Keratinocyte (primary cell): ENCODE measurements at regions not wholly inside any gene's neighbourhood (a gene's known extent, or its start where the extent isn't known, plus 50 kb on each side); places are given as distances from the start of the nearest gene placed in this dataset.

Experiments used
- DNase-seq: peaks from one replicate; pipeline ENCODE4 v3.0.0-alpha.2; 2011; ENCODE audit warnings: low read depth, missing footprints, low spot score
- FAIRE-seq: peaks from 2 replicates; lab custom pipeline; 2011; peaks lifted over from hg19 to GRCh38; lab: Jason Lieb, UNC
- H2AFZ ChIP-seq: 2 replicates; pipeline ENCODE4 v1.6.0; 2012; ENCODE audit warnings: low read length, control low read depth, inconsistent platforms; ENCODE audit not compliant: control insufficient read depth
- H3K27ac ChIP-seq: 2 replicates; pipeline ENCODE4 v1.5.1; 2011; ENCODE audit warnings: low read length; ENCODE audit not compliant: control insufficient read depth, insufficient read depth
- H3K27me3 ChIP-seq: 3 replicates; pipeline ENCODE4 v1.6.0; 2011; ENCODE audit warnings: low read length; ENCODE audit not compliant: control insufficient read depth, insufficient read depth; ENCODE audit errors: extremely low read depth
- H3K36me3 ChIP-seq, 2 experiments: 2 replicates in 1 of 2; 3 replicates in 1 of 2; pipeline ENCODE4 v1.5.1; 2011; ENCODE audit warnings: low read length in 2 of 2, mild to moderate bottlenecking in 1 of 2; ENCODE audit not compliant: control insufficient read depth in 2 of 2, insufficient read depth in 2 of 2; ENCODE audit errors: extremely low read depth in 1 of 2
- H3K4me1 ChIP-seq: 3 replicates; pipeline ENCODE4 v1.5.1; 2011; ENCODE audit warnings: low read length; ENCODE audit not compliant: control insufficient read depth, insufficient read depth; ENCODE audit errors: extremely low read depth
- H3K4me2 ChIP-seq: 3 replicates; pipeline ENCODE4 v1.6.0; 2011; ENCODE audit warnings: low read depth, low read length; ENCODE audit not compliant: control insufficient read depth, insufficient read depth; ENCODE audit errors: extremely low read depth
- H3K4me3 ChIP-seq, 3 experiments: fragments of 200-600 bp in 1 of 3; sonication (generic) in 1 of 3; 2 replicates in 2 of 3; 3 replicates in 1 of 3; pipeline ENCODE4 v1.5.1; 2011 to 2016; ENCODE audit warnings: low read length in 3 of 3, mild to moderate bottlenecking in 3 of 3, control low read depth in 2 of 3, inconsistent platforms in 1 of 3, low read depth in 1 of 3, mixed read lengths in 1 of 3, mixed run types in 1 of 3, moderate library complexity in 1 of 3; ENCODE audit not compliant: control insufficient read depth in 2 of 3, insufficient read depth in 2 of 3; ENCODE audit errors: extremely low read depth in 1 of 3
- H3K79me2 ChIP-seq: 2 replicates; pipeline ENCODE4 v1.6.0; 2012; ENCODE audit warnings: low read length; ENCODE audit not compliant: control insufficient read depth, insufficient read depth
- H3K9ac ChIP-seq: 3 replicates; pipeline ENCODE4 v1.6.0; 2011; ENCODE audit warnings: low read length; ENCODE audit not compliant: control insufficient read depth, insufficient read depth; ENCODE audit errors: extremely low read depth
- H3K9me1 ChIP-seq: 3 replicates; pipeline ENCODE4 v1.6.0; 2011; ENCODE audit warnings: low read length; ENCODE audit not compliant: control insufficient read depth, insufficient read depth; ENCODE audit errors: extremely low read depth
- H3K9me3 ChIP-seq: 2 replicates; pipeline ENCODE4 v1.5.1; 2012; ENCODE audit warnings: low read depth, low read length; ENCODE audit not compliant: control insufficient read depth
- H4K20me1 ChIP-seq: 3 replicates; pipeline ENCODE4 v1.6.0; 2011; ENCODE audit warnings: low read length; ENCODE audit not compliant: control insufficient read depth, insufficient read depth; ENCODE audit errors: extremely low read depth
- CTCF ChIP-seq, 3 experiments: IDR thresholded peaks in 1 of 3; conservative IDR thresholded peaks in 1 of 3; optimal IDR thresholded peaks in 1 of 3; 2 replicates in 2 of 3; 3 replicates in 1 of 3; pipeline versions ENCODE3 to v1.5.1; 2011; ENCODE audit warnings: low read length in 3 of 3, mild to moderate bottlenecking in 3 of 3, moderate library complexity in 2 of 3, control low read depth in 1 of 3, inconsistent platforms in 1 of 3; ENCODE audit not compliant: insufficient read depth in 2 of 3; ENCODE audit errors: extremely low read depth in 1 of 3
- EZH2 ChIP-seq: IDR thresholded peaks from one replicate; pipeline ENCODE4 v1.6.1; 2012; ENCODE audit warnings: inconsistent platforms, mild to moderate bottlenecking, low read length, moderate library complexity
- dilution Hi-C: fragments of 300-500 bp; cut with MboI; formaldehyde crosslinking; loops from one replicate; pipeline ENCODE4 v1.7.0; 2020; ENCODE audit warnings: low sequenced_read_pairs; ENCODE audit not compliant: extremely low pct_ligation_motif_present

GRCh38 chr16:65224994-65225393 is 103.1 kb upstream of the CDH11 start:
- Histone ChIP-seq H3K36me3 (no peaks in the 10 kb centered on the region), H3K79me2 (no peaks in the 10 kb centered on the region), H3K9ac (no peak overlapping the region), H3K9me3 (no peaks in the 10 kb centered on the region), H3K4me1 (no peaks in the 10 kb centered on the region), H4K20me1 (no peaks in the 10 kb centered on the region), H3K4me3 (no peak overlapping the region), H3K27ac (no peak overlapping the region), H3K4me2 (no peak overlapping the region), H3K9me1 (no peaks in the 10 kb centered on the region), H2AFZ (no peak overlapping the region), H3K27me3 (no peaks in the 10 kb centered on the region)
- FAIRE-seq: no peak
- TF ChIP-seq EZH2 (no peak), CTCF (optimal IDR thresholded peaks at IDR 0.05 in 1 of 3, IDR thresholded peaks at IDR 0.05 in 1 of 3, conservative IDR thresholded peaks at IDR 0.05 in 1 of 3; ENCODE audit: extremely low read depth in 1 of 3, insufficient read depth in 2 of 3, low read length in 3 of 3) (no peak)
- dilution Hi-C loops: no loop called here
- no peak for DNase-seq

- H3K9ac ChIP-seq: no peak overlapping the region
- no peaks in the 10 kb centered on the region for H3K27me3 ChIP-seq
- no peaks in the 10 kb centered on the region for H3K36me3 ChIP-seq
- dilution Hi-C loops: no loop called here
- H3K9me3 ChIP-seq: no peaks in the 10 kb centered on the region
- no peak for TF ChIP-seq CTCF (optimal IDR thresholded peaks at IDR 0.05 in 1 of 3, IDR thresholded peaks at IDR 0.05 in 1 of 3, conservative IDR thresholded peaks at IDR 0.05 in 1 of 3; ENCODE audit: extremely low read depth in 1 of 3, insufficient read depth in 2 of 3, low read length in 3 of 3)
- no peak for TF ChIP-seq EZH2
- H2AFZ ChIP-seq: no peak overlapping the region
- DNase-seq: no peak
- H3K27ac ChIP-seq: no peak overlapping the region
- no peaks in the 10 kb centered on the region for H4K20me1 ChIP-seq
- no peak for FAIRE-seq
- H3K9me1 ChIP-seq: no peaks in the 10 kb centered on the region
- no peak overlapping the region for H3K4me3 ChIP-seq
- no peak overlapping the region for H3K4me2 ChIP-seq
- H3K79me2 ChIP-seq: no peaks in the 10 kb centered on the region
- H3K4me1 ChIP-seq: no peaks in the 10 kb centered on the region
These were observed 102.6 kb upstream of the CDH11 start for GRCh38 chr16:65224471-65224870.
